GM21717 (cell line): ENCODE measurements at regions not wholly inside any gene's neighbourhood (a gene's known extent, or its start where the extent isn't known, plus 50 kb on each side); places are given as distances from the start of the nearest gene placed in this dataset.
"Not testable (repeated sequence)": the region's sequence is repeated elsewhere in the genome, so short reads cannot be mapped to it uniquely, and the experiment has no call there.

ENCODE experiments used
- ATAC-seq: cut with Tn5 transposase; IDR thresholded peaks from one replicate; pipeline ENCODE4 v1.9.1; 2021; ENCODE audit warnings: mild to moderate bottlenecking, moderate library complexity; ENCODE audit not compliant: unreplicated experiment

DNA sequence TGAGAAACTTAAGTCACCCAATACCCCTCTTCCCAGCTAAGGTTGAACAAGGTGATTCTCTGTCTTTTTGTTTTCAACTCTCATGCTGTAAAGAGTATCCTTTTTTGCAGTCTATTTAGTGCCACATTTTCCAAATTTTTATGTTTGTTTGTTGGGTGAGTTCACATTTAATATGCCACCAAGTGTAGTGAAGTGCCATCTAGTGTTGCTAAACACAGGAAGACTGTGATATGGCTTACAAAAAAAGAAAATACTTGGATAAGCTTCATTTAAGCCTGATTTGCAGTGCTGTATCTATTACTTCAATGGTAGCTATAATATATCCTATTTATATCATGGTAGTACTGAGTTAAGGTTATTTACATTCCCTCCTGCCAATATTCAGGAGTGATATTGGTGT is 319.2 kb upstream of the CHORDC1 start:
- no peak for ATAC-seq

DNA sequence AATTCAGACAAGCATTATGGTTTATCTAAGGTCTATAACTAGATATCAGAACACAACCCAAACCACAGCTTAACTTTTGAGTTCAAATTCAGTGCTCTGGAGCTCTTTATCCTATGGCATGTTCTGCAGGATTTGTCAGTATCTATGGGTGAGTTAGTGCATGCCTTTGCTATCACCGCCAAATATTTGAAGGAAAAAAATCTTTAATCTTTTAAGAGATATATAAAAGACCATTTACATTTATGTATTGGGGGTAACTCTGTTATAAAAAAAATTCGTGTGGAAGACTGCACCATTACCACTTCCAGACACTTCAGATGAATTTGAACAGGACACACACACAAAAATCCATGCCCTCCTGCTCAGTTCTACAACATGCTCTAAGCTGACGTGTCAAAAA is 313.5 kb upstream of the CHORDC1 start:
- ATAC-seq, result no peak

DNA sequence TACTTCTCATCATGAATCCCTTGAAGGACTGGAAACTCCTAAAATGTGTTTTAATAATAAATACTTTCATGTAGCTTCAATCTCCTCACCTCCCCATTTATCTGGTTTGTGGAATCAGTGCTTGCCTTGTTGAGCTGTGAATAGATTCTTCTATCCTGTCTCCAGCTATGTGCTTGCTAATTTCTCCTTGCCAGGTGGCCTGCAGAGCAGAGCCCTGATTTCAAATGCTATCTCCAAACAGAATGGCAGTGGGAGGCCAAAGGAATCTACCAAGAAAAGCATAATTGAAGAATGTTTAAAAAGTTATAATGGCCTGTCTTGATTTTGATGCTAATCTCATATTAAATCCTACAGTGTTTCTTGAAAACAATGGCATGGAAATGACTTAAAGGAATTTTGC is 309.3 kb upstream of the CHORDC1 start:
- ATAC-seq, result no peak

DNA sequence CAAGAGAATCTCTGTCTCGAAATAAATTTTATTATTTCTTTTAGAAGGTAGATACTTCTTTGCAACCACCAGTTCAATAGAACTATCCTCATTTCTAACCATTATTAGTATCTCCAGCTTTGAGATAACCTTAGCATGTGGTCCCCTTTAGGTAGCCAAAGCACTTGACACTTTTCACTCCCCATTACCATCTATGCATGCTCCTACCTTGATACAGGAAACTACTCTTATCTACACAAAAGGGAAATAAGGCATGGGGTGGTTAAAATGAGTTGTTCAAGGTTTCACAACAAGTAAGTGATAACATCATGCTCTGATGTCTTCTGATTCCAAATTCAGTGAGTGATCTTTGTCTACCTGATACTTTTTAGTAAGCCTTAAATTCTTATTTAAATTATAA is 308.2 kb upstream of the CHORDC1 start:
- no peak for ATAC-seq

DNA sequence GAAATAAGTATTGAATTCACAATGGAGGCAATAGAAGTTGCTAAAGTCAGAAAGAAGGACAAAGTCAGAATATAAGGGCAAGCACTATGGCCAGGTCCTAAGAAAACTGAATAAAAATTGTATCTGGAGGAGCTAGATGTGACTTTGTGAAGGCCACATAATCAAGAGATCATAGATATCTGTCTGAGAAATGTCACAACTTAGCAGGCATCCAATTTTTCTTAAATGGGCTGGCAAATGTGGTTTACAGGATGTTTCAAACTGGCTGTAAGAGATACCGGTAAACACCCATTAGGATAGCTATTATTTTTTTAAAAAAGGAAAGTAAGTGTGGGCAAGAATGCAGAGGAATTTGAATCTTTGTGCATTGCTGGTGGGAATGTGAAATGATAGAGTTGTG is 303.1 kb upstream of the CHORDC1 start:
- no peak for ATAC-seq

DNA sequence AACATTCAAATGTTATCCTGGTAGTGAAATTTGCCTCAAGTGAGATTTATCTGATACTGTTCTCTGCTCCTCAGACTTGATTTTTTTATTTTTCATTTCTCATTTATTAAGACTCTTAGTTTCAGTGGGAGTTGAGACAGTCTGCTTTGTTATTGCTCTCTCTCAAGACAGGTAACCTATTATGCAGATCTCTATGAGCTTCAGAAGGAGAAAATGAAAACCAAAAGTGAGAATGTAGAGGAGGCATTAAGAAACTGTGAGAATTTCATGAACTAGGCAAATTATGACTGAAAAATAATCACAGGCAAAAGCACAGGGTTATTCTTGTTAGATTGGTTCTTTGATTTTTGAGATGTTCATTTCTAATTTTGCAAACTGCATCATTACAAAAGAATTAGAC is 290.0 kb upstream of the CHORDC1 start:
- peak; percentile 85 for ATAC-seq

DNA sequence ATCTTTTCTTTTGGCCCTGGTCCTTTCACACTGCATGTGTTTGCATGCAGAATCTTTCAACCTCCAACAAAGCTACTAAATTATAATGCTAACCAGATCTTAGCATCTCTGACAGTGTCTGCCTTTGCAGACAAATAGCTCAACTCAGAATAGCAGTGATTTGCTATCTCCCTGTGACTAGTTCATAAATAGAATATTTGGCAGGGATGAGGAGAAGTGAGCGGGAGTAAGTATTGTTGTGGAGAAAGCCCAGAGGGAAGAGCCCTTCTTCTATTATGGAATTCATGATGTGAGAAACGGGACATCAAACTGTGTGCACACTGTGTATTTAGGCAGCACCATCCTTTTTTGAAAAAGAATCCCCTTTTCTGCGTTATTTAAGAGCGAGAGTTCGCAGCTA is 288.0 kb upstream of the CHORDC1 start:
- ATAC-seq, result no peak

DNA sequence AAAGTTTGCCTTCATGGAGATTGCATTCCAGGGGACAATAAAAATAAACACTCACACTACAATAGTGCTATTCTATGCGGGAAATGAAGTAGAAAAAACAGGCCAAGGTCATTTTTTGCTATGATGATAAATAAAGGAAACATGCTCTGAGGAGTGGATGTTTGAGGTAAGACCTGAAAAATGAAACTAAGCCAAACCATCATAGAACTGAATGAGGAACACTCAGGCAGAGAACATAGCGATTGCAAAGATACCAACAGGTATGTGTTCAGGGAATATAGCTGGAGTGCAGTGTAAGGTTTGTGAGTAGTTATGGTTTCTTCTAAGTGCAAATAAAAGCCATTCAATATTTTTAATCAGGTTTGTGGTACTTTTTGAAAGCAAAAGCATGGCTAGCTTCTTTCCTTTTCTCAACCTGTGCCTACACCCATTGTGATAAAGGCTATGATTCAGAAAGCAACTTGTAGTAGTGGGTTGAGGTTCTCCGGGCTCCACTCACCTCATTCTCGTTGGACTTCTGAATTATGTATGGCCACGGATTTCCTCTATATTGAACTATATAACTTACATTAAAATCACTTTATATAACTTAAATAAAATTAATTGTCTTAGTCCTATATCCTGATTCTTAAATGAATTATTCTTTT is 278.2 kb upstream of the CHORDC1 start:
- no peak for ATAC-seq

DNA sequence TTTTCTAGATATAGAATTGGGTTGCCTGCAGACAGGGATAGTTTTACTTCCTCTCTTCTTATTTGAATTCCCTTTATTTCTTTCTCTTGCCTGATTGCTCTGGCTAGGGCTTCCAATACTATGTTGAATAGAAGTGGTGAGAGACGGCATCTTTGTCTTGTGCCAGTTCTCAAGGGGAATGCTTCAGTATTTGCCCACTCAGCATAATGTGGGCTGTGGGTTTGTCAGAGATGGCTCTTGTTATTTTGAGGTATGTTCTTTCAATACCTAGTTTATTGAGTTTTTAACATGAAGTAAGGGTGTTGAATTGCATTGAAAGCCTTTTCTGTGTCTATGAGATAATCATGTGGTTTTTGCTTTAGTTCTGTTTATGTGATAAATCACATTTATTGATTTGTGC is 273.9 kb upstream of the CHORDC1 start:
- ATAC-seq, result no peak

DNA sequence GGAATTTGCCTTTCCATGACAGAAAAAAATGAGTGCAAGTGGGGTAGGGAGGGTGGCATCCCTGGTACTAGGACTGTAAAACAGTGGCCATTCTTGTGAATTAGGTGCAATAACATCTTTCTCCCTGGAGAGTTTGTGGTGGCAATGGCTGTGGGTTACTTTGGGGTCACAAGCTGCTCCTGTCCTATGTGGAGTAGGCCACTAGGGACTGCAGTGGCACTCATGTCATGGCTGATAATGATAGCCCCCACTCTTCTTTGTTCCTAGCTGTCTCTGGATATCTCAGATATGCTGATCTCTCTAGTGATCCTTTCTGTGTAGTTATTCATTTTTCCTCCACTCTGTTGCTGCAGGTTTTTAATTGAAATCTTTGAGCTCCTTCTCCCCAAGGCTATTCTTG is 270.5 kb upstream of the CHORDC1 start:
- ATAC-seq, result no peak

DNA sequence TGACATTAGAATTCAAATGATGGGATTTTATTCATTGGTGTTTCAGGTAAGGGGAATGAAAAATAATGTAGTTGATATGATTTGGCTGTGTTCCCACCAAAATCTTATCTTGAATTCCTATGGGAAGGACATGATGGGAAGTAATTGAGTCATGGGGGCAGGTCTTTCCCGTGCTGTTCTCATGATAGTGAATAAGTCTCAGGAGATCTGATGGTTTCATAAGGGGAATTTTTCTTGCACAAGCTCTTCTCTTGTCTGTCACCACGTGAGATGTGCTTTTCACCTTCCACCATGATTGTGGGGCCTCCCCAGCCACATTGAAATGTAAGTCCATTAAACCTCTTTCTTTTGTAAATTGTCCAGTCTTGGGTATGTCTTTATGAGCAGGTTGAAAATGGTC is 268.6 kb upstream of the CHORDC1 start:
- no peak for ATAC-seq

DNA sequence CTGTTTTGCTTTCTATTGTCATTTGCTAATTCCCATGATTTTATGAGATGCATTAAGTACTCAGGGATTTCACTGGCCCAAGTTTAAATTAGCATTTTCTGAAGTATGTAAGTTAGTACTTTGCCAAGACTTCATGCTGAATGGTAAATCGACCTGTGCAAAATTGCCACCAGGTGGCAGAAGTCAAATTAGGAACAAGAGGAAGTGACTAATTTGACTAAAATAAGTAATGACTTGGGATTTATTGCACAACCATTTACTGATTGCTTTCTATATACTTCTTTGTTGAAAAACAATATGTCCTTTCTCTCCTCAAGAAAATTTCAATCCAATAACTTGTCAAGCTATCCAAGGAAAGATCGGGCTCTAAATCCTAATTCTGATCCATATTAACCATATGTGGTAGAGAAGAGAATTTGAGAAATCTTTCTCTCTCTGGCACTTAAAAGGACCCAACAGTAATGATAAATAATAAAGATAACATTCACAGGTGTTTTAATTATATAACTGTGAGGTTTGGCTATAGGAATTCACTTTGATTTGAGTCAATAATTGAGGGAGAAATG is 253.7 kb upstream of the CHORDC1 start:
- no peak for ATAC-seq

DNA sequence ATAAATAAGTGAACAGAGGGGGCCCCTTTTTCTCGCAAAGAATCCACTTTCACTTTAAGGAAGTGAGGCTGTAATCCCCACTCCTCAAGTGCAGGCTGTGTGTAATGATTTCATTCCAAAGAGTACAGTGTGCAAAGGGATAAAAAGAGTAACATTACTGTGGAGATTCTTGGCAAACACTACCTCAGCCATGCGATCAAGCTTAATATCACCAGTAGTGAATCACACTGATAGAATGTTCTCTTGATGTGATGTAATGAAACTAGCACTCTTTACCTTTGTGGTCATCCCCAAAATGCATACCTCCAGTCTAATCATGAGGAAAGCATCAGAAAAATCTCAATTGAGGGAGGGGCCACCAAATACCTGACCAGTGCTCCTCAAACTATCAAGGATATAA is 246.1 kb upstream of the CHORDC1 start:
- ATAC-seq, result no peak

DNA sequence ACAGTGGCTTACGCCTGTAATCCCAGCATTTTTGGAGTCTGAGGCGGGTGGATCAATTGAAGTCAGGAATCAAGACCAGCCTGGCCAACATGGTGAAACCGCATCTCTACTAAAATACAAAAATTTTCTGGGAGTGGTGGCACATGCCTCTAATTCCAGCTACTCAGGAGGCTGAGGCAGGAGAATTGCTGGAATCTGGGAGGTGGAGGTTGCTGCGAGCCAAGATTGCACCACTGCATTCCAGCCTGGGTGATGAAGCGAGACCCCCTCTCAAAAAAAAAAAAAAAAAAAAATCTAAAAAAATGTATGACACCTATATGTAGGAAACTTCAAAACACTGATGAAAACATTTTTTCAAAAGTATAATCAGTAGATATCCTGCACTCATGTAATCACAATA is 242.7 kb upstream of the CHORDC1 start:
- no peak for ATAC-seq

DNA sequence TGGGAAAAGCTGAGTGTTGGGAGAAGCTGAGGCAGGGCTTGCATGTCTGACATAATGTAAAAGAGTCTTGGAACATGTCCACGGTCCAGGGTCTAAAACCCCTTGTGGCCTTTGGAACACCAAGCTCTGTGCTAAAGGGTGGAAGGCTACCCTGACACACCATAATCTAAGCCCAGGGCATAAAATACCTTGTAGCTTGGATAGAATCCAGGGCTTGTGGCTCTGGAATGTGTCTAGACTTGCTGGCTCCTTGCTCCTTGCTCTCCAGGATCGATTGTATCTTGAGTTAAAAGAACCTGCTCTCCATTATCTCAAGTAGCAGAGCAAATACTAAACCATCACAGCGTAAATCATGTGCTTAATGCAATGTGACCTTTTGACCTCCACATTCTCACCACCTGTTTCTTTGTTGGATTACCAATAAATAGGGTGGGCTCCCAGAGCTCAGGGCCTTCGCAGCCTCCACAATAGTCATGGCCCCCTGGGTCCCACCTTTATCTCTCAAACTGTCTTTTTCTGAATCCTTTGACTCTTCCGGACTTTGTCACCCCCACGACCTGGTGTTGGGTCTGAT is 232.6 kb upstream of the CHORDC1 start:
- ATAC-seq, result not testable (repeated sequence)

DNA sequence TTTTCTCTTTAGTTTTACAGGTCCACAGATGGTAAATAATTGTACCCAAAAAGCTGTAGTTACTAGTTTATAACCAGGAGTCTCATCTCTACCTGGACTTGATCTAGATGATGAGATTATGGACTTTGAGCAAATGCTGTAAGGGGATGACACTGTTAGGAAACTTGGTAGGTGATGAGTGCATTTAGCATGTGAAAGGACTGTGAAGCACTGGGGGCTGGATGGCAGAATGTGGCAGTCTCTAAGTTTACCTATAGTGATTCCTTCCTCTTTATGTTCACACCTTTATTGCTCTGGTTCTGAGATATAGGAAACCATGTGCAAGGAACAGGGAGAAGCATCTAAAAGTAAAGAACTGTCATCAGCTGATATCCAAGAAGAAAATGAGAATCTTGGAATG is 230.7 kb upstream of the CHORDC1 start:
- ATAC-seq, result no peak

DNA sequence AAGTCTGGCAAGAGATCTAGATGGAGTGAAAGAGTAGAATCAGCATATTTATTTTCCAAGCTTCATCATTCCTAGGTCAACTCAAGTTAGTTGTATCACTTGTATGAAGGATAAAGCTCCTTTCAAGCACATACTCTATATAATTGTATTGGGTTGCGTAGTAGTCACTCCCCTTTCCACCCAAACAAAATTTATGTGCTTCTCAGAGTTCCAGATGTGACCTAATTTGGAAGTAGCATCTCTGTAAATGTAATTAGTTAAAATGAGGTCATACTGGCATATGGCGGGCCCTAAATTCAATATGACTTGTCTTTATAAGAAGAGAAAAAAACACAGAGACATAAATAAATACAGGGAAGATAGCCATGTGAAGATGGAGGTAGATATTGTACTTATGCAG is 226.8 kb upstream of the CHORDC1 start:
- ATAC-seq, result no peak

DNA sequence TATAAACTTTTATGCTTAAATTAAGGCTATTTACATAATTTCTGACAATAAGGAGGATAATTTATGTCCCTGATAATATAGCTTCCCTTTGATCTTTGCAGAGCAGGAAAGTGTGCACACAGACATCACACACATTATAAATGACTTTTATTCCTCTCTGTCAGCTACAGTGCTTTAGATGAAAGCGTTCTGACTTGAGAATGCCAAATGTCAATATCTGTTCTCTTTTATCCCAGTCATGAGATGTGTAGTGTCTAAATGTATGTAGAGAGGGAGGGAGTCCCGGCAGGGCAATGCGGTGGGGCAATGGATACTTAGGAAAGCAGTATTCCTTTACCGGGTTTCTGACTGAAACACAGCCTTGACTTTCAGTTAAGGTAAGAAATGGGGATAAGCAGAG is 225.4 kb upstream of the CHORDC1 start:
- no peak for ATAC-seq

DNA sequence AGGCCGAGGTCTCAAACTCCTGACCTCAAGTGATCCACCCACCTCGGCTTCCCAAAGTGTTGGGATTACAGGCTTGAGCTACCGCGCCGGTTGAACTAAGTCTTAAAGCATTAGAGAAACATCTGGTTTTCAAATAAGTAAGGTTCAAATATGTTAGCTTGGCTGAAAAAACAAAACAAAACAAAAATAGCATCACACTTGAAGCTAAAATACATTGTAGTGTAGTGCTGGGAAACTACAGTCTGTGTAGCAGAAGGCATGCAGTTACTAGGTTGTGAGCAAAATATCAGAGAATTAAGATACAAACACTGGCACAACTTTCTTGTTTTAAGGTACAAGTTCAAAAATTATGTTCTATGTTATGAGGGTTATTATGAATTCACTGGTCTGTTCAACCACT is 224.8 kb upstream of the CHORDC1 start:
- no peak for ATAC-seq

DNA sequence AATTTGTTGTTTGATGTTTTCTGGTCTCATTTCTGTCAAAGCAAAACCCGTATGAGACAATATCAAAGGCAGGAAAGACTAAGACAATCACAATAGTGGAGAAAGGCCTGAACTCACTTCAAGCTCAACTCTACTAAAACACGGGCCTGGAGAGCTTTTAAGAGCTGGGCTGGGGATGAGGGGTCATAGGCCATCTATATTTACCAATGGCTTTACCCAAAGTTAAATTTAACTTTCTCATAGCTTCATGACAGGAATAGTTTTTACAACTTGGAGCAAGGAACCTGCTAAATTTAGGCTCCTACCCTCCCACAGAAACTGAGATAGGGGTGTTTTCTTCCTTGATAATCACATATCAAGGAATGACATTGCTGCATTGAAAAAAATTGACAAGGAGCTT is 223.4 kb upstream of the CHORDC1 start:
- ATAC-seq, result no peak

DNA sequence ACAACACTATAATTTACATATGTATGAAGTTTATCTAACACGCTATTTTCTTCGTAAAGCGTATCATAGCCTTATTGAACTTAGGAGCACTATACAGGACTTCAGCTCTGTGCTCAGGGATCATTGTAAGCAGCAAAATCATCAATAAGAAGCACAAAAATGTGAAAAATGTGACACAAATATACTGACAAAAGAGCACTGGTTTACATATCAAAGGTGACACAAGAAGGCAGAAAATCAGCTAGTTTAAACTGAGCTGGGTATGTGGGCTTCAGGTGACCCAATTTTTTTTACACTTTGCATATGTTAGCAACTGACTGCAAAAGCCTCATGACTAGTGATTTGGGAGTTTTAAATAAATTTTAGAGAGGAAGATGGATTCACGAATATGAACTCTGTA is 215.2 kb upstream of the CHORDC1 start:
- no peak for ATAC-seq

DNA sequence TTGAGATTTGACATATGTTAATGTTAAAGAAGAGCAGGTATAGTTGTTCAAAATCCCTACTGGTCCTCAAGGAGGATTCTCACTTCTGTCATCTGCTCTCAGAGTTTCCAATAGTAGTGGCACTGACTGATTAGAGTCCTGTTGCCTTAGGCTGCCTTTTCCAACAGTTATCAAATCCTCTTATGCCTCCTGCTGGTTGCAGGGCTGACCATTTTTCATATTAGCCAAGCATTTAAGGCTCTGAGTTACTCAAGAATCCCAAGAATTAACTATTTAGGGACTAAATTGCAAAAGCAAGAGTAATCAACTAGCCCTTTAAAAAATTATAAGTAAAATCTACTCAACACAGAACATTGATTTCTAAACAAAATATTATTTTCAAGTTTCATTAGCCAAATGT is 212.0 kb upstream of the CHORDC1 start:
- no peak for ATAC-seq

DNA sequence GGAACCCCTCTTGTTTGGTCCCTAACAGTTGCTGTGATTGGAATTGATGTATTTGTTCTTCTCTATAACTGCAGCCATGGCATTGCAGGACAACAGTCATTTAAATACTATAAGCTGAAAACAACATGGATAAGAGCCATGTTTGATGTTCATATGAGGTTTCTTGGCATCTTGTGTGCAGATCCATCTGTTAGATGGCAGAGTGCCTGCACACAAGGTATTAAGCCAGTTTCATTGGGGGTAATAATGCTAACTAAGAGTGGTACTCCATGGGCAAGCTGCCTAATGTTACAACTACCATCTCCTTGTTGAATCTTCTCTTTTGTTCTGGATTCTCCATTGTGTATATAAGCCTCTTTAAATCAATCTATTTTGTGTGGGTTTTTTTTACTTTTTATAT is 206.0 kb upstream of the CHORDC1 start:
- no peak for ATAC-seq
